Mesenchymal stem cell (in vitro differentiated cells and primary cell): ENCODE measurements at regions not wholly inside any gene's neighbourhood (a gene's known extent, or its start where the extent isn't known, plus 50 kb on each side); places are given as distances from the start of the nearest gene placed in this dataset.

ENCODE experiments used
- DNase-seq: peaks from one replicate; pipeline ENCODE4 v3.0.0-alpha.2; 2013
- H2AFZ ChIP-seq: one replicate; pipeline ENCODE4 v1.6.1; 2013; ENCODE audit warnings: low read depth, mild to moderate bottlenecking, control low read depth, inconsistent platforms, low read length, moderate library complexity
- H2AK5ac ChIP-seq: 2 replicates; pipeline ENCODE4 v1.6.1; 2013; ENCODE audit warnings: low read length, moderate library complexity, mild to moderate bottlenecking, inconsistent platforms; ENCODE audit not compliant: severe bottlenecking
- H2BK120ac ChIP-seq: one replicate; pipeline ENCODE4 v1.6.1; 2013; ENCODE audit warnings: low read depth, mild to moderate bottlenecking, inconsistent platforms, low read length, moderate library complexity
- H2BK12ac ChIP-seq, 2 experiments: one replicate each; pipeline ENCODE4 v1.6.1; 2013; ENCODE audit warnings: inconsistent platforms in 2 of 2, low read length in 2 of 2, mild to moderate bottlenecking in 2 of 2, moderate library complexity in 2 of 2, control low read depth in 1 of 2
- H2BK15ac ChIP-seq: one replicate; pipeline ENCODE4 v1.6.1; 2013; ENCODE audit warnings: mild to moderate bottlenecking, low read depth, inconsistent platforms; ENCODE audit not compliant: poor library complexity, severe bottlenecking
- H2BK5ac ChIP-seq: 2 replicates; pipeline ENCODE4 v1.6.1; 2013; ENCODE audit warnings: low read depth, mild to moderate bottlenecking, low read length, control low read depth, inconsistent platforms; ENCODE audit not compliant: poor library complexity, severe bottlenecking
- H3K14ac ChIP-seq, 2 experiments: one replicate each; pipeline ENCODE4 v1.6.1; 2013; ENCODE audit warnings: inconsistent platforms in 2 of 2, low read length in 2 of 2, control low read depth in 1 of 2, mild to moderate bottlenecking in 1 of 2, moderate library complexity in 1 of 2
- H3K18ac ChIP-seq, 2 experiments: one replicate each; pipeline ENCODE4 v1.6.1; 2013; ENCODE audit warnings: inconsistent platforms in 2 of 2, low read length in 2 of 2, control low read depth in 1 of 2, low read depth in 1 of 2, mild to moderate bottlenecking in 1 of 2
- H3K23ac ChIP-seq, 2 experiments: one replicate each; pipeline ENCODE4 v1.6.1; 2013; ENCODE audit warnings: inconsistent platforms in 2 of 2, low read length in 2 of 2, mild to moderate bottlenecking in 2 of 2, moderate library complexity in 2 of 2, control low read depth in 1 of 2
- H3K27ac ChIP-seq: 2 replicates; pipeline ENCODE4 v1.5.1; 2013; ENCODE audit warnings: mild to moderate bottlenecking, moderate library complexity, low read length, control low read depth, inconsistent platforms; ENCODE audit not compliant: poor library complexity, severe bottlenecking
- H3K27me3 ChIP-seq, 2 experiments: 2 replicates each; pipeline versions ENCODE4 v1.6.1 to v1.7.0; 2013; ENCODE audit warnings: low read length in 2 of 2, mild to moderate bottlenecking in 2 of 2, moderate library complexity in 2 of 2, control low read depth in 1 of 2, inconsistent platforms in 1 of 2; ENCODE audit not compliant: control insufficient read depth in 1 of 2, insufficient read depth in 1 of 2
- H3K36me3 ChIP-seq, 2 experiments: 2 replicates each; pipeline versions ENCODE4 v1.6.1 to v1.7.0; 2013; ENCODE audit warnings: low read length in 2 of 2, control low read depth in 1 of 2, inconsistent platforms in 1 of 2, low read depth in 1 of 2, mild to moderate bottlenecking in 1 of 2; ENCODE audit not compliant: insufficient read depth in 2 of 2, control insufficient read depth in 1 of 2
- H3K4ac ChIP-seq, 2 experiments: one replicate each; pipeline ENCODE4 v1.6.1; 2013; ENCODE audit warnings: inconsistent platforms in 2 of 2, low read length in 2 of 2, mild to moderate bottlenecking in 2 of 2, moderate library complexity in 2 of 2, control low read depth in 1 of 2, low read depth in 1 of 2
- H3K4me1 ChIP-seq: 2 replicates; pipeline ENCODE4 v1.6.1; 2013; ENCODE audit warnings: low read depth, low read length, control low read depth; ENCODE audit not compliant: control insufficient read depth, insufficient read depth
- H3K4me2 ChIP-seq: 2 replicates; pipeline ENCODE4 v1.6.1; 2013; ENCODE audit warnings: low read length, mild to moderate bottlenecking, inconsistent platforms; ENCODE audit not compliant: poor library complexity, severe bottlenecking
- H3K4me3 ChIP-seq, 2 experiments: 2 replicates each; pipeline versions ENCODE4 v1.5.1 to v1.7.0; 2013; ENCODE audit warnings: low read length in 2 of 2, mild to moderate bottlenecking in 2 of 2, control low read depth in 1 of 2, low read depth in 1 of 2; ENCODE audit not compliant: insufficient read depth in 1 of 2
- H3K79me1 ChIP-seq: replicated peaks from 2 replicates; pipeline ENCODE4 v1.6.1; 2013; ENCODE audit warnings: mild to moderate bottlenecking, control low read depth, low read length, inconsistent platforms; ENCODE audit not compliant: poor library complexity, severe bottlenecking
- H3K9ac ChIP-seq: 2 replicates; pipeline ENCODE4 v1.7.0; 2013; ENCODE audit warnings: mild to moderate bottlenecking, low read length, moderate library complexity
- H3K9me3 ChIP-seq: 2 replicates; pipeline ENCODE4 v1.7.0; 2013; ENCODE audit warnings: mild to moderate bottlenecking, low read length; ENCODE audit not compliant: control insufficient read depth
- H4K8ac ChIP-seq: one replicate; pipeline ENCODE4 v1.6.1; 2013; ENCODE audit warnings: inconsistent platforms, mild to moderate bottlenecking, low read length, moderate library complexity
- H4K91ac ChIP-seq: one replicate; pipeline ENCODE4 v1.6.1; 2013; ENCODE audit warnings: mild to moderate bottlenecking, low read length, inconsistent platforms
- WGBS: methylation state at CpG from one replicate; pipeline ENCODE4 v1.1.7; 2013; ENCODE audit warnings: mixed read lengths; 5-methylcytosine and 5-hydroxymethylcytosine counted together

- no peaks in the 10 kb centered on the region for H3K9me3 ChIP-seq
- H3K23ac ChIP-seq: peak overlapping the region; percentile 20 to 29
- H3K36me3 ChIP-seq: no peaks in the 10 kb centered on the region
- no peak overlapping the region for H2AK5ac ChIP-seq
- no peak overlapping the region for H2BK5ac ChIP-seq
- peak overlapping the region; percentile 74 for H4K8ac ChIP-seq
- DNase-seq: no peak
- WGBS: 86% methylated on average over 1 of the region's 1 CpG
- peak overlapping the region; percentile 52 to 69 for H3K18ac ChIP-seq
- H3K4me2 ChIP-seq: no peak overlapping the region
- H3K14ac ChIP-seq: peak overlapping the region in 1 of 2 experiments; percentile 57
- peak overlapping the region; percentile 37 for H2AFZ ChIP-seq
- peak overlapping the region; percentile 82 for H4K91ac ChIP-seq
- no peak overlapping the region for H3K4me3 ChIP-seq
- no peaks in the 10 kb centered on the region for H3K79me1 ChIP-seq
- peak overlapping the region; percentile 63 to 95 for H2BK12ac ChIP-seq
- H3K4ac ChIP-seq: peak overlapping the region; percentile 82 to 85
- peaks cover 9 to 11% of the 10 kb centered on the region in 2 experiments for H3K27me3 ChIP-seq
- H2BK120ac ChIP-seq: peak overlapping the region; percentile 71
- no peak overlapping the region for H2BK15ac ChIP-seq
- H3K27ac ChIP-seq: no peak overlapping the region
- no peaks in the 10 kb centered on the region for H3K4me1 ChIP-seq
- H3K9ac ChIP-seq: no peak overlapping the region
Observed at GRCh38 chr2:236940497-236940896, 145.2 kb upstream of the COPS8 start.

GRCh38 chr2:236940916-236941520 lies 144.7 kb upstream of the COPS8 start:
- H2BK5ac ChIP-seq: no peak overlapping the region
- no peak overlapping the region for H4K8ac ChIP-seq
- no peaks in the 10 kb centered on the region for H3K36me3 ChIP-seq
- peak overlapping the region; percentile 48 for H4K91ac ChIP-seq
- peak overlapping the region; percentile 56 to 69 for H3K18ac ChIP-seq
- H3K9ac ChIP-seq: no peak overlapping the region
- no peak overlapping the region for H2BK15ac ChIP-seq
- H3K14ac ChIP-seq: no peak overlapping the region
- no peak overlapping the region for H3K27ac ChIP-seq
- peak overlapping the region; percentile 71 for H2BK120ac ChIP-seq
- 30% methylated on average over 7 of the region's 7 CpGs for WGBS
- H3K4me3 ChIP-seq: no peak overlapping the region
- peak overlapping the region in 1 of 2 experiments; percentile 82 for H3K4ac ChIP-seq
- no peaks in the 10 kb centered on the region for H3K9me3 ChIP-seq
- no peak overlapping the region for H3K4me2 ChIP-seq
- H3K27me3 ChIP-seq: peaks cover 4 to 6% of the 10 kb centered on the region in 2 experiments
- H2AFZ ChIP-seq: no peak overlapping the region
- peak; percentile 65 for DNase-seq
- peak overlapping the region in 1 of 2 experiments; percentile 29 for H3K23ac ChIP-seq
- H2BK12ac ChIP-seq: peak overlapping the region in 1 of 2 experiments; percentile 85
- H3K4me1 ChIP-seq: no peaks in the 10 kb centered on the region
- H3K79me1 ChIP-seq: no peaks in the 10 kb centered on the region
- H2AK5ac ChIP-seq: no peak overlapping the region

- H2AK5ac ChIP-seq: no peak overlapping the region
- H3K27me3 ChIP-seq: peaks cover 1 to 4% of the 10 kb centered on the region in 2 experiments
- H3K18ac ChIP-seq: peak overlapping the region in 1 of 2 experiments; percentile 74
- H2AFZ ChIP-seq: no peak overlapping the region
- no peak overlapping the region for H2BK120ac ChIP-seq
- no peak overlapping the region for H4K8ac ChIP-seq
- H2BK15ac ChIP-seq: no peak overlapping the region
- no peak overlapping the region for H2BK12ac ChIP-seq
- H3K4me3 ChIP-seq: no peak overlapping the region
- no peak overlapping the region for H3K4me2 ChIP-seq
- no peak overlapping the region for H3K27ac ChIP-seq
- no peak overlapping the region for H2BK5ac ChIP-seq
- WGBS: 72% methylated on average over 3 of the region's 4 CpGs
- H3K23ac ChIP-seq: no peak overlapping the region
- H3K4me1 ChIP-seq: no peaks in the 10 kb centered on the region
- no peaks in the 10 kb centered on the region for H3K9me3 ChIP-seq
- no peak overlapping the region for H3K4ac ChIP-seq
- H4K91ac ChIP-seq: no peak overlapping the region
- H3K36me3 ChIP-seq: no peaks in the 10 kb centered on the region
- no peak overlapping the region for H3K14ac ChIP-seq
- DNase-seq: peak; percentile 31
- H3K79me1 ChIP-seq: no peaks in the 10 kb centered on the region
- H3K9ac ChIP-seq: no peak overlapping the region
Observed at GRCh38 chr2:236941551-236941950, 144.1 kb upstream of the COPS8 start.

- Histone ChIP-seq H3K4me3 (no peak overlapping the region), H3K36me3 (no peaks in the 10 kb centered on the region), H2BK12ac (no peak overlapping the region), H3K4me2 (no peak overlapping the region), H3K79me1 (no peaks in the 10 kb centered on the region), H2BK5ac (no peak overlapping the region), H2AK5ac (no peak overlapping the region), H3K14ac (no peak overlapping the region), H3K4ac (no peak overlapping the region), H3K27ac (no peak overlapping the region), H3K9ac (no peak overlapping the region), H2BK120ac (no peak overlapping the region), H3K4me1 (no peaks in the 10 kb centered on the region), H4K8ac (no peak overlapping the region), H2AFZ (no peak overlapping the region), H3K18ac (no peak overlapping the region), H3K27me3 (peaks cover 0 to 4% of the 10 kb centered on the region in 2 experiments), H4K91ac (no peak overlapping the region), H3K9me3 (no peaks in the 10 kb centered on the region), H2BK15ac (no peak overlapping the region), H3K23ac (no peak overlapping the region)
- no peak for DNase-seq
- WGBS: 100% methylated on average over 1 of the region's 4 CpGs
Observed at GRCh38 chr2:236942554-236942953, 143.1 kb upstream of the COPS8 start.
